ENCODE measurements at regions not wholly inside any gene's neighbourhood (a gene's known extent, or its start where the extent isn't known, plus 50 kb on each side); places are given as distances from the start of the nearest gene placed in this dataset.

- TF ChIP-seq CTCF (conservative IDR thresholded peaks at IDR 0.05; ENCODE audit: low read depth, low read length) (no peak), EZH2 (IDR thresholded peaks at IDR 0.05; ENCODE audit: borderline replicate concordance, low read depth, low read length, poor library complexity, severe bottlenecking) (no peak)
Measured at GRCh38 chr4:133641191-133641590, 492.1 kb downstream of the PCDH10 start.
